GM19395 (cell line): ENCODE measurements at regions not wholly inside any gene's neighbourhood (a gene's known extent, or its start where the extent isn't known, plus 50 kb on each side); places are given as distances from the start of the nearest gene placed in this dataset.

Experiments used
- ATAC-seq: cut with Tn5 transposase; IDR thresholded peaks from one replicate; pipeline ENCODE4 v1.9.1; 2021; ENCODE audit warnings: mild to moderate bottlenecking, moderate library complexity; ENCODE audit not compliant: unreplicated experiment

DNA sequence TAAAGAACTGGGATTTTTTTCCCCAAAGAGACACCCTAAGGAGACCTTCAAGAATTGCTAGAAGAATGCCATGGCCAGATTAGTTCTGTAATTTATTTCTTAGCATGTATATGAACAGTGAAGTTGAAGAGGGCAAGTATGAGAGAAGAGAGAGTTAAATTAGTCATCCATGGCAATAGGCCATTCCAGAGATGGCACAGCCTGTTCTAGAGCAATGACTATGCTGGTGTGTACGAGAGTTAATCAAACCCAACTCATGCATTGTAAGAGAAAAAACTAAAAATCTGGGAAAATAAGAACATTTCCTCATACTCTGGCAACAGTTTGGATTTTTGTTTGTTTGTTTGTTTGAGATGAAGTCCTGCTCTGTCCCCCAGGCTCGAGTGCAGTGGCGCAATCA lies 112.1 kb upstream of the PIK3C3 start:
- no peak for ATAC-seq

DNA sequence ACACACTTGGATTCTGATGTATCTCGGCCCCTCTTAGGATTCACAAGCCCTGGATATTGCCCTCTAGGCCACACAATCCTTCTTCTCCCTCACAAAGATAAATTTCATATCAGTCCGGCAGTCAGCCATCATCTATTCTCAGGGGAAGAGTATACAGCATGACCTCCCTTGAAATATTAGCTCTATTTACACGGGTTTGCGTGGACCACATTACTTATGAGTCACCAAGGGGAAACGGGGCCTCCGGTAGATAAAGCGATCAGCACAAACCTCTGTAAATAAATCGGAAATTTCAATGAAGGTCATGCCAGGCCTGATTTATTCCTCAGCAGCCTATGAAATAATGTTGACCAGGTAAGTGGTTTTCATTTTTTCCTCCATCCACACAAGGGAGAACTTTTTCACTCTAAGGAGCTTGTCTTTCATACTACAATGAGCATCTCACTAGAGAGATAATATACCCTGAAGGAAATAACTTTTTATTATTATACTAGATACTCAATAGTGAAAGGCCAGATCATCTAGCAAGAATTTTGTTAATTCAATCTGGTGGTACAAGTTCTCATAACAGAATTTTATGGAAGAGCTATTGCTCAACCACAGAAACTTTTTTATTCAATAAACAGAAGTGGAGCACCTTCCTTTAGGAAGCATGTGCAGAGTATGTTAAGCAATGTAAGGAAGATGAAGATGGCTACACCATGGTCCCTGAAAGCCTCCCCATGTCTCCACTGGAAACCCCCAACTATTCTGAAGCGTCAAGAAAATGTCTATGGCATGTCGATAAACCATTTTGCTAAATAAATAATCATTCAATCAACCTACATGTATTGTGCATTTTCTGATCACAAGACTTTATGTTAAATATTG lies 125.2 kb upstream of the PIK3C3 start:
- ATAC-seq: no peak

DNA sequence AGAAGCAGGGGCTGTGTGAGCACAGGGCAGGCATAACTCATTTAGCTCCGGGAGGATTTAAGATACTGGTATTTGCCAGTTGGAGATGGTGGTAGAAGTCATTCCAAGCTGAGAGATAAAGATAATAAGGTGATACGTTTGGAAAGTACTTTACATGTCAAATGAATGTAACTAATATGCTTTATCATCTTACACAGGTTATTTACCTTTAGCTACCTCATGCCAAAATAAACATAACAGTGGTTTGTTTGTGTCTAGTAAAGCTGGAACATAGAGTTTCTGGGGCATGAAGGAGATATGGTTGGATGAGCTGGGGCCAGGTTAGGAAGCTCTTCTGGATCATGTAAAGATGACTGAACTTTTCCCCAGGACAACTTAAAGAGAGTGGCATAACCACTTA lies 126.9 kb upstream of the PIK3C3 start:
- ATAC-seq: no peak

DNA sequence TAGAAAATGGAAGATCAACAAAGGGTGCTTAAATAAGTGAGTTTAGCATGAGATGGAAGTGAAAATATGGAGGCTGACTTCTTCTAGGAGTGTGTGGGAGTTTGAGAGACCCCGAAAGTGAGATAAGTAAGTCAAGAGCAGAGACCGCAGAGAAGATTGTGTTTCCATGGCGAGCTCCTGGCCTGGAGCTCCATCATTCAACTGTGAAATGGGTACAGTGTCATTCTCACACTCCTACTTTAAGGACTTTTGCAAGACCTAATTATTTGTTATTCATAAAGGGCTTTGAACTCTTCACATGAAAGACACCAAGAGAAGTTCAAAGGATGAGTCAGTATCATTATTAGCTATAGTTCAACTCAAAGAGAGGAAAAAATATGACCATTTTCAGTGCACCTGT lies 134.2 kb upstream of the PIK3C3 start:
- no peak for ATAC-seq

DNA sequence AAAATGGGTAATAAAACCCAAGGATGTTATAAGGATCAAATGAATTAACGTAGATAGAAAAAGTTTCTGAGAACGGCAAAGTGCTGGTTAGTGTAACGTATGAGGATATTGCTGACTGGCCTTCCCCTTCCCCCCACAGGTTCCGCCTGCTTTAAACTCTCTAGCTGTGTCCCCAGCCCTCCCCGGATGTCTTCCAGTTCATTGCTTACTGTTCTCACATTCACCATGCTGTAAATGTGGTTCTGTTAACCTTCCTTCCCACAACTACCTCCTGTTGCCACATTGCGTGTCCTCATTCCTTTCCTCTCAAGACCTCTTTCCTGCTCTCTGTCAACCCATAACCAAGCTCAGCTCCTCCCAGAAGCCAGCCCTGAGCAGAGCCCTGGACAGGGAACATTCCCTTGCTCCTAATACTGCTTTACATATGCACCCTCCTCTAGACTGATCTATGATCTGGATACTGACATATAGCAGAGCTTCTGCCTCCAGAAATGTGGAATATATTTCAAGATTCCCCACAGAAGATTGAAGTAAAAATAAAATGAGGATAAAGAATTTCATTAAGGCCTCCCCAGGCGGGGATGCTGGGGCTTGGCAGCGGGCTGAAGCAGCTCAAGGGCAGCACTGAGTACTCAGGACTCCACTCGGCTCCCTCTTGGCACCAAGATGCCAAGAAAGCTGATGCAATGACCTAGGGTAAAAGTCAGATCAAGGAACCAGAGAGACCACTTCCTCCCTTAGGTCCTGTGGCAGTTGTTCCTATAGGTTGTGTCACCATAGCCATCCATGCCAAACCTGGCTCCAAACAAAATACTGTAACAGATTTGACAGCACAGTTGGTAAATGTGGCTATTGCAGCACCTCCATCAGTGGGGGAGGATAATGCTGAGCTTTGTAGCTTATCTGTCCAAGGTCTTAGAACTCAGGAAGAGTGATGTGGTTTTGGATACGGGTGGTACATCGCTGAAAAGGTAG lies 136.4 kb upstream of the PIK3C3 start:
- no peak for ATAC-seq

DNA sequence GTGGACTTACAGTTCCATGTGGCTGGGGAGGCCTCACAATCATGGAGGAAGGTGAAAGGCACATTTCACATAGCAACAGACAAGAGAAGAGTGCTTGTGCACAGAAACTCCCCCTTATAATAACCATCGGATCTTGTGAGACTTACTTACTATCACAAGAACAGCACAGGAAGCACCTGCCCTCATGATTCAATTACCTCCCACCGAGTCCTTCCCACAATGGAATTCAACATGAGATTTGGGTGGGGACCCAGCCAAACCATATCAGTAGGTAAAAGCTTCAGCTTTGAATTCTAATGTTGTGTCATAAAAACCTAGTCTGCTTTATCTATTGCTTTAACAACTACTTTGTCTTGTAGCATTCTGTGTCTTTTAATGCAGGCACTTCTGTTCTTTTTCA lies 140.4 kb upstream of the PIK3C3 start:
- no peak for ATAC-seq

DNA sequence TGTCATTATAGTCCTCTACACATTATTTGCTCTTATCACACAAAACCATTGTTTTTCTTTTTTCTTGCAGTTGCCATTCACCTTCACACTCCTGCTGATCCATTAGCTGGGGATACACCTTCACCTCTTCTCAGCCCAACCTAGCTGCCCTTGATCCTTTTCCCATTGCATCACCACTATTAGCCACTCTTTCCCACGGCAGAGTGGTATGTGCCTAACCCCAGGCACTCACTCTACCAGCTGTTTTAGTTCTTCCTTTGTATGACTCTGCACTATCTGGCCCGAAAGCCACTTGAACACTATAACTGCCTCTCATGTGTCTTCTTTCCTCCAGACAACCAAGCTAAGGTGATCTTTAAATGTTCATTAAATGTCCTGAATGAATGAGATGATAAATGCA lies 145.4 kb upstream of the PIK3C3 start:
- no peak for ATAC-seq

DNA sequence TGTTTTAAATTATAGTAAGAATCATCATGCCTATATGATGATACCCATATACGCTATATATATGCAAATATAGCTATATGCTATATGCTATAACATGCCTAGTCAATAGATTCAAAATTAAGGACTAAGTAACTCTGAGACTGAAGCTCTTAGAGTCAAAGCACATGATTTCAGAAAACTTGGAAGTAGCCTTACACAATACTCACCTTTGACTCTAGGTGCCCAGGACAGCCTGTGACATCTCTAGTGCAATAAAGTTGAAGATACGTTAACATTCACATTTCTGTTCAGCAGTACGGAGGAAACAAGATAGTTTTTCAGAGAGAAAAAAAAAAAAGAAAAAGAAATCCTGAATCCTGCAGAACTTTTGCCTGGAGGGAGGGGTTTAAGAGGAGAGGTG lies 149.7 kb upstream of the PIK3C3 start:
- ATAC-seq: no peak

DNA sequence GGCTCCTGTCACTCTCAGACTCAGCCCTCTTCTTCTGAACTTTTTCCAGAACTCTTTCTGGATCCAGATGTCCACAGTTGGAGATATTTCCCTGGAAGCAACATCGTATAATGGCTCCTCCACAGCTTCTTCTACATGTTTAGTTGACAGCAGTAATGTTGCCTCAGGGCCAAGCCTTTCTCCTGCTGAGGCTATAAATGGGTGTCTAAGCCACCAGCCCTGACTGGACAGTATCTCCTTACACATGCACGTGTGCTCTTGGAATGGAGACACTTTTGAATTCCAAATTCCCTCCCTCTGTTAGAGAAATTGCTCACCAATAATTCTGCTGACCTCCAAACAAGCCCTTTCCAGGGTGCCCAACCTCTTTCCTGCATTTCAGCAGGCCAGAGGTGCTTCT lies 156.2 kb upstream of the PIK3C3 start:
- no peak for ATAC-seq

DNA sequence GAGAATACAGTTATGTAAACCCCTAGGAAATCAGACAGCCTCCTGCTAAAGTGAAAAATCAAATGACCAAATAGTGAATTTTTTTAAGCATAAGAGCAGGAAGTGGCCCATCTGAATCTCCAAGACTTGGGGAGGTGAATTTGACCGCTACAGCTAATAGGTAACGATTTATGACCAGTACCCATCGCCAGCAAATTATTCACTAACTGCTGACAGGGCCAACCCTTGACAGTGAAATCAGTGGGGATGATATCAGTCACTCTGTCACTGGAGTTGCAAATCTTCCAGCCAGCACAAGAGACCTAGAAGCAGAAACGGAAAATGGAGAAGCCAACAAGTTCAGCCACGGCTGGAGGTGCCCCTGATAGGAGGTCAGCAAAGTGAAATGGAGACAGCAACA lies 164.3 kb upstream of the PIK3C3 start:
- no peak for ATAC-seq

DNA sequence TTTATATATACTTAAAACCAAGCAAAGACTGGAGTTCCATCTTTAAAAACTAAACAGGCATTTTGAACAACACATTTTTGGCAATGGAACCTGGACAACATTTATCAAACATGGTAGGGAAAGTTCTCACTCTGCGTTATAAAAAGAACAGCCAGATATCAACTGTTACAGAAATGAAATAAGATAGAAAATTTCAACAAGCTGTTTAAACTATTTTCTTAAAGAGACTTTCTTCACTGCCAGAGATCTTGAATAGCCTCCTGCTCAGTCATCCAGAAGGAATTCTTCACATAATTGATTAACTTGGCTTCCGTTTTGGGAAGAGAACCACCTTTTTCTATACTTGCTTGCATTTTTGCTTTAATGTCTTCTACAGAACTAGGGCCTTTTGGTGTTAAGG lies 166.0 kb upstream of the PIK3C3 start:
- ATAC-seq: no peak

DNA sequence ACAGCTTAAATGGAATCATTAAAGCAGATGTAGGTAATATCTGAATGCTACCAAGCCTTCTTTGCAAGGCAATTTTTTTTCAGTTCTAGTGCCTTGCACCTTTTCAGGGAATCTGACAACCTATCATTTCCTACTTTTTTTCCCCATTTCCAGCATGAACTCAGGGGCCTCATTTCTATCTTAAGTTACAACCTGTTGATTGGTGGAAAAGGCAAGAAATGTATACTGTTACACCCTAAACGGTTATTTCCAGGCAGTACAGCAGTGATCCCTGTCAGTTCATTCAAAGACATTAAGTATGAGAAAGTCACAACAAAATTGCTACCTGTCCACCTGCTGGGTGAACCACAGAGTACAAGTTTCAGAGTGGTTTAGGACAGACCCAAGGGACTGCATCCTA lies 171.2 kb upstream of the PIK3C3 start:
- no peak for ATAC-seq

DNA sequence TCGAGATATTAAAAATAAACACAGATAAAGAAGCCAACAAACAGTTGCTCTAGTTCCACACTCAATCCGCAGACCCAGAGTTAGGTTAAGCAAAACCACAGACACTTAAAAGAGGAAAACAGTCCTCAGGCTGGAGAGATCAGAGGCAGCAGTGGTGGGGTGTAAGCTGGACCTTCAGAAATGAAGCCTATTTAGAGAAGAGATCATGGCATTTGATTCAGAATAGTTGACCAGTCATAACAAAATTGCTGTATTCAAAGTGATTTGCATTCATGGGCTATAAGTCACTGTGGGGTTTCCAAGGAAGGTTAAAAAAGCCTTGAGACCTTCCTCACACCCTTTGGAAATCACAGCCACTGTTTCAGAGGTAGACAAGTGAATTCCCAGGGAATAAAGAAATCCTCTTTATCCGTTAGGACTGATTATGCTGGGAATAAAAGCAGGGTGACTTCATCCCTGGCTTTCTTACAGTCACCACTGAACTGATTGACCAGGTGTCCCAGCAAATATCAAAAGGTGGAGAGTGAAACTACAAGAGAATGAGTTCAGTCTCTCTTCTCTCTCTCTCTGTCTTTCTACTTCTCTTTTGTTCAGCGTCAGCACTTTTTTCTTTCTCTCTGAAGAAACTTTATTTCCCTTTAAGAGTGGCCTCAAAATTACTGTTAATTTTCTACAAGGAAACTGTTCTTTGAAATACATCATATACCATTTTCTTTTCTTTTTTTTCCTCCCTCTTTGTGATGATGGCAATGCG lies 171.8 kb upstream of the PIK3C3 start:
- ATAC-seq: no peak

DNA sequence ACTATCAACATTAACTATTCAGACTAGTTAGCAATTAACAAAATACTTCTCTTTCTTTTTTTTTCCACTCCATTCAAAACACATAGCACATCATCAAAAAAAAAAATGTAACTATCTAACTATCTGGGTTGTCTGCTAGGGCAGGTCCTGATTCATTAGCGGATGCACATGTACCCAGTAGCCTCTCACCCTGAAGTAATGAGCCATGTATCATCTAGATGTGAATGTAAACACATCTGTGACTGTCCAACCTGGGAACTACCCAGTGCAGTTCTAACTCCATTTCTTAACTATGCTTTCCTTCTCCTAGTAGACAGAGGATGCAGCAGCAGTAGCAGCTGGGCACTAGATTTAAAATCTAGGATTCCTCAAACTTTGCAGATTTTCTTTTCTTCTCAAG lies 183.1 kb upstream of the PIK3C3 start:
- ATAC-seq: no peak

DNA sequence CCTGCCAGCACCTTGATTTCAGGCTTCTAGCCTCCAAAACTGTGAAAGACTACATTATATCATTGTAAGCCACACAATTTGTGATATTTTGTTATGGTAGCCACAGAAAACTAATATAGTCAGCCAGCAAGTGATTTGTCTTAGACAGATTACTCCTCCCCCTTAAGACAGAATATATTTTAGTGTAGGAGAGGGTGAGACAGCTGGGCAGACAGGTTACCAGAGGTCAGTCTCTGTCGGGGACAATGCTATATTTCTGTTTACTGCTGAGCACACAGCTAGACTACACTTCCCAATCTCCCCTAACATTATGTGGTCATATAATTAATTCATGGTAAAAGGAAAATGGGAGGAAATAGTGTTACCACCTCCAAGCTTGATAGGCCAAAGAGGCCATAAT lies 185.8 kb upstream of the PIK3C3 start:
- ATAC-seq: no peak

DNA sequence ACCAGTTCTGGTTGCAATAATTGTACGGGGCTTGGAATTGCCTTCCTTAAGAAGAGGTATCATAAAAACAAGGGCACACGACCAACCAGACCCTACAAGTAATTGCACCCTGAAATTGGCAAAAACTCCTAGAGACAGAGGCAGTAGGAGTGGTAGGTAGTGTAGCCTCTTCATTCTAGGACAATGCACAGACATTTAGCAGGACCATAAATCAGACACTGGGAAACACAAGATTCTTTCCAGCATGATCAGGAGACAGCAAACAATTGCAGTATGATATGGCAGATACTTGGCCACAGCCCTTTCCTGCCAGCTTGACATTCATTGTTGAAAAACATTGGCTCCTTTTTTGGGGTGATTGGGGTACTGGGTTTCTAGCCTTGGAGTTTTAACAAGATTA lies 186.6 kb upstream of the PIK3C3 start:
- no peak for ATAC-seq

DNA sequence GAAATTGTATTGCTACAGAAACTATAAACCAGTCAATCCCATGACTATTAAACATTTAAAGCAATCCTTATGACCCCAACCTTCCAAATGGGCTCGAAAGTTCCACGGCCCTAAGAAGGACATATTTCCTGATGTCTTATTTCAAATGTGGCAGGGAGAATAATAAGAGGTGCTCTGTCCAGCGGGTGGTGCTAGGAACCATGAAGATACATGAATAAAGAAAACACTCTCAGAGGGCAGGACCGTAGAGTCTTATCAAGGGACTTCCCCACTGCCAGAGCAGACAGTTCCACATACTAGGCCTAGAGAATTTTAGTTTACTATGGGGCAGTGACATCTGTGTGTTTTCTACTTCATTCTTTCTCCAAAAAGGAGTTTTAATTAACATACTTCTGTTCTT lies 187.1 kb upstream of the PIK3C3 start:
- no peak for ATAC-seq

DNA sequence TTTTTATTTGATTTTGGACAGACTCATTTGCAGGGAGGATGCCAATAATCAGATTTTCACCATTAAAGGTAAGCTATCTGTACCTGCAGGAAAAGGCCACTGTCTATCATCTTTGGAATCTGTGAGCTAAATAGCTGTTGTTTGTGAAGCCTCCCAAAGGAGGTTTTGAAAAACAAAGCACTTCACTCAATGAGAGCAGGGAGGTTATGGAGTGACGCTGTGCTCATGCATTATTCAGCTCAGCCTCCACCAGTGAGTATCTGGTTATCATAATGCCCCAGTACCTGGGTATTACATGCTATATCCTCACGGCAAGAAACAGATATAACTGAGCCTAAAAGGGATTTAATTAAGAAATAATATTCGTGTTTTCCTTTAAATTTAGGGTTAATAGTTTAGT lies 189.6 kb upstream of the PIK3C3 start:
- no peak for ATAC-seq

DNA sequence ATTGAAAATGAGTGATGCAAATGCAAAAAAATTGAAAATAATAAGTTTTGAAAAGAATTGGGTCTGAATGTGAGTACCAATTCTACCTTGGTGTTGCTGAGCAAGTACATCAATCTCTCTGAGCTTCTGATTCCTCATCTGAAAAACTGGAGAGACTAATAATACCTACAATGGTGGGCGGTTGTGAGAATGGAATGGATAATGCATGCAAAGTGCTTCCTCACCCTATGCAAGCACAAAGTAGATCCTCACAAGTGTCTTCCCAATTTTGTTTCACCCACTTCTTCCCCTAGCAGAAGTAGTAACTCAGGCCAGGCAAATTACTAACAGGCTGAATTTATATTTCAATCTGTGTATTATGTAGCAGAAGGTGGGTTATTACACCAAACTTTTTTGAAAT lies 191.7 kb upstream of the PIK3C3 start:
- ATAC-seq: no peak

DNA sequence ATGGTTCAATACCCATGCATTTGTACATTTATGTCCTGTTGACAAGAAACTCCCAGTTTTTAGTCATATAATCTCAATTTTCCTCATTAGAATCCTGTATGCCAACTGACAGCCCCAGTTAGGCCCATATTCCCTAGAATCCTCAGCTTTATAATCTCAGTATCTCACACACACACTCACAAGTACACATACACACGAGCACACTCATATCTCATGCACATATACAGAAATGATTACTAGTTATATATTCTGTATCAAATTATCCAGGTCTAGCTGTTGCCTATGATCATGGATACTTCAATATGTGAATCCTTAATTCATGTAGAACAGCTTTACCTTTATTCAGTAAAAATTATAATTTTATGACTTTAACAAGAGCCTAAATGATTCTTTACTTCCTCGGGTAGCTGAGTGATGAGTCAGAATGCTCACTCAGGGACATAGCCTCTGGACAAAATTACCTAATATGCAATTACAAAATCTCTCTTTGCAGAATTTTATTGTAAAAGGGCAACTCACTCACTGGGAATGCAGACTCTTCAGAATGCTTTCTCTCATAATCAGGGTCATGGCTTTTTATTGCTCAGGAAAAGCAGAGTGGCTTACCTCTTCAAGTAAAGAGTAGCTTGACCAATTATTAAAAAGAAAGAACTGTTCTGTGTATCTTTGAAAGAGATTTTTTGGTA lies 193.6 kb upstream of the PIK3C3 start:
- no peak for ATAC-seq

DNA sequence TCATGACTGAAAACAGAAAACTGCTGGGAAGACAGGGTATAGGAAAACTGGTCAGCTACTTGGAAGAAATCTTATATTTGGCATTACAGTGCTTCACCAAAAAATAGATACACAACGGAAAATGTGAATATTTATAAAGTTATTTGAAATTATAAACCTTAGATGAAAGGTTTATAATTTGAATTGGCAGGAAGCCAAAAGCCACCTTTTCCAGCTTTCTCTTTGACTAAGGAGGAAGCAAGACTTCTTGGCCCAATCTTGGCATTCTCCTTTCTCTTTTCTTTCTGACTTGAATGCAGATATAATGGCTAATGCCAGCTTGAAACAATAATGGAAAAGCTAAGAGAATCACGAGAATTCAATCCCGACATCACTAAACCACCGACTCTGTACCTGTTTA lies 196.5 kb upstream of the PIK3C3 start:
- no peak for ATAC-seq
